OCI-LY1 (cell line): ENCODE measurements at regions not wholly inside any gene's neighbourhood (a gene's known extent, or its start where the extent isn't known, plus 50 kb on each side); places are given as distances from the start of the nearest gene placed in this dataset.

Source experiments
- CTCF ChIP-seq: fragments of 200-600 bp; sonication (generic), shearing (Covaris generic); IDR thresholded peaks from 2 replicates; pipeline ENCODE4 v1.5.1; 2017; ENCODE audit warnings: mild to moderate bottlenecking, antibody characterized with exemption, low read length, moderate library complexity, mixed read lengths
- EZH2 ChIP-seq: fragments of 200-600 bp; sonication (generic), shearing (Covaris generic); IDR thresholded peaks from 2 replicates; pipeline ENCODE4 v1.8.0; 2017; ENCODE audit warnings: borderline replicate concordance, mixed run types, mild to moderate bottlenecking, antibody characterized with exemption, low read length, moderate library complexity, mixed read lengths

DNA sequence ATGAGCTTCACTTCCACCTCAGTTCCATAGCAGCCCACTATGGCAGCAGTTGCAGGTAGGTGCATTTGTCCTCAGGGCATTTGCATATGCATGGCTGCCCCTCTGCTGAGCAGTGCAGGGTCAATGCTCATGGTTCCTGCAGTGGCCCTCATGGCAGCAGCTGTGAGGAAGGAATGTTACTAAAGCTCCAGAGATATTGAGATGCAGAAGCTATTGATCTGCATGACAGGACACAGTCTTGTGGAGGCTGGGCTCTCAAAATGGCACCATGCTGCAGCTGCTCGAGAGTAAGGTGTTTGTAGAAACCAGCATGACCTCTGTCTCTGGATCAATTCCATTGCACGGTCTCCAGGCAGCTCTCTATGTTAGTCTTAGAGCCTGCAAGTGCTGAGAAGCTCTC is 179.2 kb upstream of the PCDH18 start:
- TF ChIP-seq CTCF (no peak), EZH2 (no peak)
